Caki2 (cell line): ENCODE measurements at regions not wholly inside any gene's neighbourhood (a gene's known extent, or its start where the extent isn't known, plus 50 kb on each side); places are given as distances from the start of the nearest gene placed in this dataset.

Experiments
- DNase-seq: peaks from one replicate; pipeline ENCODE4 v3.0.0-alpha.2; 2015; ENCODE audit warnings: low read depth
- in situ Hi-C: cut with HindIII; loops from 2 replicates; pipeline ENCODE4 v1.10.0; 2016; ENCODE audit warnings: low sequenced_read_pairs, low pct_unique_long_range_greater_than_20kb, mixed read lengths

DNA sequence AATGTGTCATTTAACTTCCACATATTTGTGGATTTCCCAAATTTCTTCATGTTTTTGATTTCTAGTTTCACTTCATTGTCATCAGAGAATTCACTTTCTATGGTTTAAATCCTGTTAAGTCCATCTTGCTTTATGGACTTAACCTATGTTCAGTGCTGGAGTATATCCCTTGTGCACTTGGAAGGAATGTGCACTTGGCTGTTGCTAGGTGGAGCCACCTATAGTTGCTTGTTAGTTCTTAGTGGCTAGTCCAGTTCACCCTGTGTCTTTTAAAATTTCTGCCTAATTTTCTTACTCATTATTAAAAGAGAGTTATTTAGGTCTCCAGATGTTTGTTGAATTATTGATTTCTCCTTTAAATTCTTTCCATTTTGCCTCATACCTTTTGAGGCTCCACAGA, 1472.5 kb upstream of the CDH6 start:
- in situ Hi-C loops = no loop called here

DNA sequence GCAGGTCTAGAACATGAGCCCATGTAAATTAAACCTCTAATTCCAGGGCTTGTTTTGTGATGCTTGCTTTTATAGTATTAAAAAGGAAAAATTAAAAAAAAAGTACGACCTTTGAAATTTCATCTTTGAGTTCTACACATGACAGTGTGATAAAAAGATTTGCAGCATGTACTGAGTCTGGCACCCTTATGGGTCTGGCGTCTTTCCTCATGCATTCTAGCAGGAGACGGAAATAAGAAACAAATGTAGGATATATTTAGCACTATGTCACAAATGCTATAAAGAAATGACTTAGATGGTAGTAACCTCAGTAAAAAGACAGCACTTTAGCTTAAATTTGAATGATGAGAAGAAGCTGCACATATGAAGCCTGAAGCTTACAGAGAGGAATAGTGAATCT, 1474.3 kb upstream of the CDH6 start:
- in situ Hi-C loops = no loop called here
- DNase-seq = no peak

More for the DNA sequence above, 1472.5 kb upstream of the CDH6 start:
- no peak for DNase-seq

DNA sequence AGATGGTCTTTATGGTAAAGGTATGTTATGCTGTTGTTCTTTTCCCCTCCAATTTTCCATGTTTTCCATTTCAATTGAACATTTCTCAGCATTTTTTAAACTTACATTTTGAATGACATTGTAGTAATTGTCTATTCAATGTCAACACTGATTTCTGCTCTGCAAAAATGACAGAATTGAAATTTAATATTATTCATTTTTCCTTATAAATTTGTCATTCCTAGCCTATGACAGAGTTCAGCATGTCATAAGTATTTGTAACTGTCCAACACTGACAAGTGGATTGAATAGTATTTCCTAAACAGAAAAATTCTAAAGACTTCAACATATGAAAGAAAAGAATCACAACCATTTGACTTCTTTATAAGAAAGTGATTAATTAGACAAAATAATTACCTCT, 1478.3 kb upstream of the CDH6 start:
- in situ Hi-C loops = no loop called here
- DNase-seq = no peak

DNA sequence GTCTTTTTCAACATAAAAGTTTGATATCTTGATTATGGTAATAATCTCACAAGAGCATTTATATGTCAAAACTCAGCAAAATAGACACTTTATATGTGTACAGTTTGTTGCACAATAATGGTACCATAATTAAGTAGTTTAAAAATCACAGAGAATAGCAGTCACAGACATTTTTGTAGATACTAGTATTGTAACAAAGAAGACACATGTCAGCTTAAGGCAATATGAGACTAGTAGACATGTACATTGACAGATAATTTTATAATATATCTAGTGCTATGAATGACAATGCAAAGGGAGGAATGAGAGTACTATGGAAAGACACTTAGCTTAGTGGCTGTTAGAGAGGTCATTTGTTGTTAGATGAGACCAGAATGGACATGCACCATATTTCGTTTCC, 1490.6 kb upstream of the CDH6 start:
- in situ Hi-C loops = no loop called here
- DNase-seq = no peak

DNA sequence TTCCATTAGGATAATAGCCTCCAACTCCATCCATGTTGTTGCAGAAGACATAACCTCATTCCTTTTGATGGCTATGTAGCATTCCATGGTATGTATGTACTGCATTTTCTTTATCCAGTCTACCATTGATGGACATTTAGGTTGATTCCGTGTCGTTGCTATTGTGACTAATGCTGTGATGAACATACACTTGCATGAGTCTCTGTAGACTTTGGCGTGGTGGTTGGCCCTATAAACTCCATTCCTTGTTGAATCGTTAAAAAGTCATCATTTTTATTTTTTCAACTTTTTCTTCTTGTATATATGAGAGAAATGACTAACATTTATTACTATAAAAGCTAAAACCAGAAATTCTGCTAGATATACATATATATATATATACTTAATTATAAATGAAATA, 1491.9 kb upstream of the CDH6 start:
- DNase-seq = no peak
- in situ Hi-C loops = no loop called here

DNA sequence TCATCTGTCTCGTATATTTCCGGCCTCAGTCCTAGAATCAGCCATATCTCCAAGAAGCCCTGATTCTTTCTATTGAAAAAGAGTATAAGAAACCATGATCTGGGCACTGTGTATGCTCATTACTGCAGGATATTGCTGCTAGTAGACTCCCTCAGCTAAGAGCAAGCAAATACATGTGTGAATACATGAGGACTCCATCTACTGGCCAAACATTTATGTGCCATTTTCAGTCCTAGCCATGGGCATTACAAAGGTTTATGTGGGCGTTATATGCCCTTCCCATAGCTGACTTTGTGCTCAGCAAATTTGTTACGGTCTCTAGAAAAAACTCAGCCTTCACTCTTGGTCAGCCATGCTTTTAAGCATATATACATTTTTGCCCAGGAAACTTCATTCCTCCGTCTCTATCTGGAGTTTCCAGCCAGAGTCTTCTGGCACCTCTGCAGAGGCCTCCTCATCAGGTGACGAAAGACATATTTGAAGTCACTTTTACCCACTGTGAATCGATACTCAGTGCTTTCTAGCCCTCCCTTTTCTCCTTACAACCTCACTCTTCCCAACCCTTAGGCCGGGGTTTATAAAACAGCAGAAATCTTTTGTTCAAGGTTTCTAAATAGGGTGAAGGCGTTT, 1495.6 kb upstream of the CDH6 start:
- no peak for DNase-seq
- in situ Hi-C loops = no loop called here

DNA sequence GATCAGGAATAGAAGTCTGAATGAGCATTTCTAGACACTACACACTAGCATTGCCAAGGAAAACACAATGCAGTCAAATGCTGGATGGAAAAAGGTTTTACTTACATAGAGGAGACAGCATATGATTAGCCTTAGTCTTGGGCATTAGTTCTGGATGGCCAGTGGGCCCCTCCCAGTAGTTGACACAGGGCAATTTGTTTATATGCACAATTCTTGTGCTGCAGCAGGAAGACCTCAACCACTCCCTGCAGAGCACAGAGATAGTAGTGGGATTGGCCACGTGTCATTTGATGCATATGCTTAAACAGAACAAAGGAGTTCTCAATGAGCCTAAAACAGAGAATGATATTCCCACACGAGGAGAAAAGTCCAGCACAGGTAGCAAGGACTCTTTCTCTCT, 1496.2 kb upstream of the CDH6 start:
- in situ Hi-C loops = no loop called here
- no peak for DNase-seq

DNA sequence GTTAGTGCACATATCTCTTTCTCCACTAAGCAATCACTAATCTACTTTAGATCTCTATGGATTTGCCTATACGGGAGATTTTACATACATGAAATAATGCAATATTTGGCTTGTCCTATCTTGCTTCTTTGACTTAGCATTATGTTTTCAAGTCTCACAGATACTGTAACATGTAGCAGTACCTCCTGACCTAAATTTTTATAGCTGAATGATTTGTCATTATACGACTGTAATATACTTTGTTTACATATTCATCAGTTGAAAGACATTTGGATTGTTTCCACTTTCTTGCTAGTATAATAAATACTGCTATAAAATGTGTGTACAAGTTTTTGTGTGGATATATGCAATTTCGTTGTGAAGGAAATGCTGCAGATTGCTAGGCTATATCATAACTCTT, 1520.8 kb upstream of the CDH6 start:
- DNase-seq = no peak
- in situ Hi-C loops = no loop called here

DNA sequence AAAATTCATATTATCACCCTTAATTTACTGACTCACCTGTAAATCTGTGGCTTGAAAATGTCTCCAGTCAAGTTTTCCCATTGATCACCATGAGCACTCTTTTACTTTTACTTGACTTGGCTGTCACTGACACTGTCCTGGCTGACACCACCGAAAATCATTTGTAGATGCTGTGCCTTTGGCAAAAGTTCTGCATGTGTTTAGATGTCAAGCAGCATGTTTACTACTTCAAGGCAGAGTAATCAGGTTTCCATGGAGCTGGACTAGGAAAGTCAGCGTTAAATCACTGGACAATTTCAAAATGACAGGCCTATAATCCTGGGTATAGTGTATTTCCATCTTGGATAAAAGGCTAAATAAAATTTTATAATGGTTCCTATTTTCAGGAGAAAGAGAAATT, 1530.6 kb upstream of the CDH6 start:
- in situ Hi-C loops = no loop called here
- DNase-seq = no peak

DNA sequence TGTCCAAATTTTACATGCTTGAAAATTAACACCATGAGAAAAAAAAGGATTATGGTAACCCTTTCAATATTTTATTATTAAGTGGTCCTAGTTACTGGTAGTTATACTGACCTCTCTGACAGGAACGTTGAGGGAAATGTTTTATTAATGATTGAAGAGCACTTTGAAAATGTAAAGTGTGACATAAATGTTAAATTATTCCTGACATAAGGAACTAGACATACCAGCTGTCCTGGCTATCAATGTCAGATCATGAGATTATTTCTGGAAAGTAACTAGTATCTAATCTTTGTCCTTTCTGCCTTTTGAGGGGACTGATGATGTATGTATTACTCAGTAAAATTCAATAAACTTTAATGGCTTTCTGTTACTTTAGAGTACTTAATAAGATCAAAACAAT, 1538.5 kb upstream of the CDH6 start:
- in situ Hi-C loops = no loop called here
- DNase-seq = no peak

DNA sequence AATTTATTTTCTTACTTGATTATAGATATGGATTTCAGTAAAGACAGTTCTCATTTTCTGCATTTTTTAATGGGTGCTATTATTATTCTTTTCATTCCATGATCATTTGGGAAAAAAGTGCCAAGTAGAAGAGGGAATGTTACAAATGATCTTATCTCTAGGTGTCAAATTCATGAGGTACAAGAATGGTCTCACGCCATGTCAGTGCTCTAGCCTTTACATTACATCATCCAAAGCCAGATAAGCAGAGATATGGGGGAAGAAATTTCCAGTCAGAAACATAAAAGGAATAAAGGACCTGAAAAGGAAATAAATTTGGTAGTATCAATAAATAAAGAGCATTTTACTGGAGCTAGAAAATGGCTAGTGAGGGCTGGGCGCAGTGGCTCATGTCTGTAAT, 1544.2 kb upstream of the CDH6 start:
- in situ Hi-C loops = no loop called here

DNA sequence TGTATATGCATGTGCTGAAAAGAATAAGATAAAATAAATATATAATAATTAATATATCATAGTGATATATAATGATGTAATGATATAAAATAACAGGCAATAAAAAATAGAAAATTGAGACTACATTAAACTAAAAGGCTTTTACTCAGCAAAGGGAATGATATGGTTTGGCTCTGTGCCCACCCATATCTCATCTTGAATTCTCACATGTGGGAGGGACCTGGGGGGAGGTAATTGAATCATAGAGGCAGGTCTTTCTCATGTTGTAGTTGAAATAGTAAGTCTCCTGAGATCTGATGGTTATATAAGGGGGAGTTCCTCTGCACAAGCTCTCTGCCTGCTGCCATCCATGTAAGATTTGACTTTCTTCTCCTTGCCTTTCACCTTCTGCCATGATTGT, 1550.9 kb upstream of the CDH6 start:
- in situ Hi-C loops = no loop called here
- DNase-seq = no peak

More for the DNA sequence above, 1544.2 kb upstream of the CDH6 start:
- no peak for DNase-seq

DNA sequence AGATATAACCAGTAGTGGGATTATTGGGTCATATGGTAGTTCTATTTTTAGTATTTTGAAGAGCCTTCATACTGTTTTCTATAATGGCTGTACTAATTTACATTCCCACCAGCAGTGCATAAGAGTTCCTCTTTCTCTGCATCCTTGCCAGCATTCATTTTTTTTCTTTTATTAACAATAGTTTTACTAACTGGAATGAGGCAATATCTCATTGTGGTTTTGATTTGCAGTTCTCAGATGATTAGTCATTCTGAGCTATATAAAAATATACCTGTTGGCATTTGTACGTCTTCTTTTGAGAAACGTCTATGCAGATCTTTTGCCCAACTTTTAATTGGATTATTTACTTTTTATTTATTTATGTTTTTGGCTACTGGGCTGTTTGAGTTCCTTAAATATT, 1579.3 kb upstream of the CDH6 start:
- DNase-seq = no peak
- in situ Hi-C loops = no loop called here

DNA sequence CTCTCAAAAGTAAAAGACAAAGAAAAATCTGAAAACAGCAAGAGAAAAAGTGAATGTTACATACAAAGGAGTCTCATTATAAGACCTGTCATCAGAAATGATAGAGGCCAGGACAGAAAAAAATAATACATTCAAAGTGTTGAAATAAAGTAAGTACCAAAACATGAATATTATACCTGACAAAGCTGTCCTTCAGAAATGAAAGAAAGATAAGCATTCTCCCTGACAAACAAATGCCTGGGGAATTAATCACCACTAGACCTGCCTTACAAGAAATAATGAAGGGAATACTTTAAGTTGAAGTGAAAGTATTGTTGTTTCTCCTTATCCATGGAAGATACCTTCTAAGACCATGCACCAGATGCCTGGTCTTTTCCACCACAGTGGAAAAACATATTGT, 1605.2 kb upstream of the CDH6 start:
- DNase-seq = no peak
- in situ Hi-C loops = no loop called here

DNA sequence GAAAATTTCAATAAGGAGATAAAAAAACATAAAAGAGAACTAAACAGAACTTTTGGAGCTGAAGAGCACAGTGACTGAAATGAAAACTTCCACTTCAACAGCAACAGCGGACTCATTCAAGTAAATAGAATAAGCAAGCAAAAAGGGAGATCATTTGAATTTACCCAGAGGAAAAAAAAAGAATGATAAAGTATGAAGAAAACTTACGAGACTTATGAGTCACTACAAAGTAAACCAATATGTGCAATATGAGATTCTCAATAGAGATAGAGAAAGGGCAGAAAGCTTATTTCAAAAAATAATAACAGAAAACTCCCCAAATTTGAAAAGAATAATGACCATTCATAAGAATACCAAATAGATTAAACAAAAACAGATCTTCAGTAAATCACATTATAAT, 1605.7 kb upstream of the CDH6 start:
- in situ Hi-C loops = no loop called here
- no peak for DNase-seq

DNA sequence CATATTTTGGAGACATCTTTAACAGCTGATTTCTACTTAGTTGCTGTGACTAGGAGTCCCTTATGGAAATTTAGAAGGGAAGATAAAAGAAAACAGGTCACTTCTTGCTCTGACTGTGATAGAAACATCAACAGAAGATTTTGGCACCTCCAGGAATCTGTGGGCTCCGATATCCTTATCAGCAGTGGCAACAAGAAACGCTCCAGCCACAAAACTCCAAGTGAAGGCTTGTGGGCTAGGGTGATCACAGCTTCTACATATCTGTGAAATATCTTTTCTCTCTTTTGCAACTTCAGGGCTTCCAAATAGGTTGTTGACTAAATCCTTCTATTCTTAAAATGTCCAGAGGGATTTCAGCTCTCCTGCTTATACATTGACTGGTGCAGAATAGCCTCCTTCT, 1625.5 kb upstream of the CDH6 start:
- in situ Hi-C loops = no loop called here
- DNase-seq = no peak

DNA sequence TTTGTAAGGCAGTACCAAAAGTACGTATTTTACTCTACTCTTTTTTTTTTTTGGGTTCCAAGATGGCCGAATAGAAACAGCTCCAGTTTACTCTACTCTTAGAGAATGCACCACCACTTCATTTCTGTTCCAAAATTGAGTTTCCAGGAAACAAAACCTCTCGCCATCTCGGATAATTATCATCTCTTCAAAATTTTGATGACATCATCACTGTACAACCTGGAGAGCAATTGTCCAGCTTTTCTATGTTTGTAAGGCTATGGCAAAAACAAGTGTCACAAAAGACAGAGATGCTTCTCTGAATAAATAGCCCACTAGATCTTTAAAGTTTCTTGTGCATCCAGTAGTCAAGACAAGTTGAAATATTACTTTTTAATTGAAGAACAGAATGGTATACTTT, 1631.9 kb upstream of the CDH6 start:
- no peak for DNase-seq
- in situ Hi-C loops = no loop called here

DNA sequence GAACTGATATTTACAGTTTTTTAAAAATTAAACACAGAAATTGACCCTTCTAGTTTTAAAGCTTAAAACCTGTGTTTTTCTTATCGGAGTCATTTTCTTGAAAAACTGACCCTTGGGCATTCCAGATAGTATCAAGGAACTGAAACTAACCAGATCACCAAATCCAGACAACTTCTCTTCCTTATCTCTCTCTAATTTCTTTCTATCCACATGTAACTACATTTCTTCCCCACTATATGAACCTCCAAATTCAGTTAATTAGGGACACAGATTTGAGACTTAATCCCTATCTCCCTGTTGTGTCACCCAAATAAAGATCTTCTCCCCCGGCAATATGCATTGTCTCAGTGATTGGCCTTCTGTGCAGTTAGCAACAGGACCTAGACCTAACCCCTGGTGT, 1643.0 kb upstream of the CDH6 start:
- in situ Hi-C loops = no loop called here
- DNase-seq = no peak

DNA sequence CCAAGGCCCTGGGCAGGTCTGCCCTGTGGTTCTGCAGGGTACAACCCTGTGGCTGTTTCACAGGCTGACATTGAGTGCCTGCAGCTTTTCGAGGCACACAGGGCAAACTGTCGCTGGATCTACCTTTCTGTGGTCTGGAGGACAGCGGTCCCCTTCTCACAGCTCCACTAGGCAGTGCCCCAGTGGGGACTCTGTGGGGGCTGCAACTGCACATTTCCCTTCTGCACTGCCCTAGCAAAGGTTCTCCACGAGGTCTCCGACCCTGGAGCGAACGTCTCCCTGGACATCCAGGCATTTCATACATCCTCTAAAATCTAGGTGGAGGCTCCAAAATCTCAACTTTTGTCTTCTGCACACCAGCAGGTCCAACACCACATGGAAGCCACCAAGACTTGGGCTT, 1645.2 kb upstream of the CDH6 start:
- no peak for DNase-seq
- in situ Hi-C loops = no loop called here

DNA sequence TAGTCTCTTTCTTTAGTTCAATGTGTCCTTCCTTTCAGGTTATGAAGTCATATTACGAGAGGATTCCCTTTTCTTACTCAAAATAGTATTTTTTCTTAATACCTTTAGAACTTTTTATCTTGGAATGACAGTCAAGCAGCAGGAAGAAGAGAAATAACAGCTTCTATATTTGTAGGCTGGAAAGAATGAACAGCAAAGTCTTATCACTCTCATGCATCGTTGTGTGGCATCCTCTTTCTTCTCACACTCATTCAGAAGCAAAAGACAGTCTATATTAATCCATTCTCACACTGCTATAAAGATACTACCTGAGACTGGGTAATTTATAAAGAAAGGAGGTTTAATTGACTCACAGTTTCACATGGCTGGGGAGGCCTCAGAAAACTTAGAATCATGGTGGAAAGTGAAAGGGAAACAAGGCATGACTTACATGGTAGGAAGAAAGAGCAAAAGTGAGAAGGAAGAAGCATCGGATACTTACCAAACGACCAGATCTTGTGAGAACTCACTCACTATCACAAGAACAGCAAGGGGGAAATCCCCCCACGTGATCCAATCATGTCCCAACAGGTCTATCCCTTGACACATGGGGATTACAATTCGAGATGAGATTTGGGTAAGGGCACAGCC, 1646.1 kb upstream of the CDH6 start:
- DNase-seq = no peak
- in situ Hi-C loops = no loop called here
